ENCODE measurements at regions not wholly inside any gene's neighbourhood (a gene's known extent, or its start where the extent isn't known, plus 50 kb on each side); places are given as distances from the start of the nearest gene placed in this dataset.
A peak's percentile ranks its signal among the peaks of the same experiment; 100 is the strongest.

DNA sequence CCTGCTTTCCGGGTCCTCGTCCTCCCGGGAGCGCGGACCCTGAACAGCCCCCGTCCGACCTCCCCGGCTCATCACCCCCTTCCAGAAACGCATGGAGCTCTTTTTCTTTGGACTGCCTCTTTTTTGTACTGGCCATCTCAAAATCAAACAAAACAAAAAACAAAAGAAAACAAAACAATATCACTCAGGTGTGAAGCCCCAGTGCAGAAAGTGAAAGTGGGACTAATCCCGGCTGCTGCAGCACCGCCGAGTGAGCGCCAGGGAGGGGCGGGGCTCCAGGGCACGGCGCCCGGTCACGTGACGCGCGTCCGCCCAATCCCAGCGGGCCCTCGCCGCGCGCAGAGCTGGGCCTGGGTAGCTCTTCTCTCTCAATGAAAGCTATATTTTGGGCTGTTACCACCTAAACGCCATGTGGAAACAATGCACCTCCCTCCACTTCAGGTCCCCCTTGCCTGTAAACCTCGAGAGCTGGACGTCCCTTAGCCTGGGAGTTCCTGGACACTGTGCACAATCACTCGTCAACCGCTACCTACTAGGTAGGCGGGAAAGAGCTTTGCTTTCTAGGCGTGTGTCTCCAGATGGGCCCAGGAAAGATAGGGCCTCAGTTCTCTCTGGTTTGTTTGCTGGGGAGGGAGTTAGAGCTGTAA is 93.7 kb upstream of the PRDM1 start:
- POLR2A ChIA-PET = no interaction called here
- peak; percentile 39 for DNase-seq (ENCODE audit: low spot score)
- Histone ChIP-seq H3K4me1 (ENCODE audit: insufficient read depth, low read length) (peaks cover 15% of the 10 kb centered on the region), H3K9ac (ENCODE audit: insufficient read depth, low read depth, low read length) (peak overlapping the region; percentile 39; the same call in 1 of the 2 replicates), H3K9me3 (ENCODE audit: low read length) (no peaks in the 10 kb centered on the region), H3K36me3 (replicated peaks in 1 of 2; ENCODE audit: control insufficient read depth in 1 of 2, insufficient read depth in 2 of 2, low read length in 2 of 2) (no peaks in the 10 kb centered on the region), H2AFZ (ENCODE audit: low read length) (peak overlapping the region; percentile 99), H3K4me3 (replicated peaks in 1 of 3; ENCODE audit: insufficient read depth in 1 of 3, low read depth in 2 of 3, low read length in 3 of 3) (peak overlapping the region; percentile 61 to 71 (median 69)), H4K20me1 (ENCODE audit: insufficient read depth, low read length) (no peaks in the 10 kb centered on the region), H3K79me2 (ENCODE audit: insufficient read depth, low read length) (no peaks in the 10 kb centered on the region), H3K27me3 (ENCODE audit: control insufficient read depth in 1 of 2, insufficient read depth in 2 of 2, low read length in 2 of 2) (peaks cover 0 to 4% of the 10 kb centered on the region in 2 experiments; a peak in 3 of 5 replicates), H3K27ac (ENCODE audit: extremely low read length, insufficient read depth, low read length) (no peak overlapping the region), H3K4me2 (ENCODE audit: low read depth, low read length) (peak overlapping the region; percentile 93)
- FAIRE-seq = no peak
- peak; percentile 98 for ATAC-seq
- BruUV-seq (replicated peaks) = no TSS peak
- CTCF ChIA-PET (ENCODE audit: low intra/inter-chr PET ratio, low total read pairs) = no interaction called here
- intact Hi-C loops (cut with micrococcal nuclease; ENCODE audit: unreplicated experiment) (loop anchor here (10.0 kb wide), 1 partner anchor 312 kb away; no protein-coding TSS in a partner anchor), in situ Hi-C loops (cut with HindIII; ENCODE audit: extremely low pct_ligation_motif_present, low pct_unique_long_range_greater_than_20kb) (no loop called here)
- 2% methylated on average over 32 of the region's 34 CpGs for WGBS (ENCODE audit: low lambda C conversion rate)
- TF ChIP-seq PRPF4 (IDR thresholded peaks at IDR 0.05; ENCODE audit: low read depth, low read length, poor library complexity, severe bottlenecking) (no peak), SRF (IDR thresholded peaks at IDR 0.05; ENCODE audit: low read depth, low read length) (no peak), JARID2 (CRISPR knock-in tag; IDR thresholded peaks at IDR 0.05; ENCODE audit: insufficient replicate concordance) (no peak), ZFX (CRISPR knock-in tag; IDR thresholded peaks at IDR 0.05; ENCODE audit: low read depth) (peak; percentile 53), KDM5B (CRISPR knock-in tag; IDR thresholded peaks at IDR 0.05; ENCODE audit: borderline replicate concordance) (no peak), ZKSCAN1 (IDR thresholded peaks at IDR 0.05; ENCODE audit: low read length) (no peak), ZFY (CRISPR knock-in tag; IDR thresholded peaks at IDR 0.05) (no peak), SNRNP70 (IDR thresholded peaks at IDR 0.05; ENCODE audit: low read depth, low read length) (no peak), ZNF556 (CRISPR knock-in tag; IDR thresholded peaks at IDR 0.05; ENCODE audit: borderline replicate concordance) (no peak), ZNF83 (CRISPR knock-in tag; IDR thresholded peaks at IDR 0.05; ENCODE audit: borderline replicate concordance) (no peak), RFX1 (IDR thresholded peaks at IDR 0.05) (no peak), TCF7L2 (IDR thresholded peaks at IDR 0.05; ENCODE audit: low read depth, low read length) (no peak), ZNF10 (CRISPR knock-in tag; IDR thresholded peaks at IDR 0.05; ENCODE audit: borderline replicate concordance, low read depth) (no peak), ZNF724P (CRISPR knock-in tag; IDR thresholded peaks at IDR 0.05; ENCODE audit: borderline replicate concordance) (no peak), PLRG1 (conservative IDR thresholded peaks at IDR 0.05) (no peak), MED1 (CRISPR knock-in tag; IDR thresholded peaks at IDR 0.05) (no peak)
- TF ChIP-seq, protein P1, sequence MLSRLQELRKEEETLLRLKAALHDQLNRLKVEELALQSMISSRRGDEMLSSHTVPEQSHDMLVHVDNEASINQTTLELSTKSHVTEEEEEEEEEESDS (CRISPR knock-in tag; IDR thresholded peaks at IDR 0.05; ENCODE audit: borderline replicate concordance) = no peak
- TF ChIP-seq, protein P2, sequence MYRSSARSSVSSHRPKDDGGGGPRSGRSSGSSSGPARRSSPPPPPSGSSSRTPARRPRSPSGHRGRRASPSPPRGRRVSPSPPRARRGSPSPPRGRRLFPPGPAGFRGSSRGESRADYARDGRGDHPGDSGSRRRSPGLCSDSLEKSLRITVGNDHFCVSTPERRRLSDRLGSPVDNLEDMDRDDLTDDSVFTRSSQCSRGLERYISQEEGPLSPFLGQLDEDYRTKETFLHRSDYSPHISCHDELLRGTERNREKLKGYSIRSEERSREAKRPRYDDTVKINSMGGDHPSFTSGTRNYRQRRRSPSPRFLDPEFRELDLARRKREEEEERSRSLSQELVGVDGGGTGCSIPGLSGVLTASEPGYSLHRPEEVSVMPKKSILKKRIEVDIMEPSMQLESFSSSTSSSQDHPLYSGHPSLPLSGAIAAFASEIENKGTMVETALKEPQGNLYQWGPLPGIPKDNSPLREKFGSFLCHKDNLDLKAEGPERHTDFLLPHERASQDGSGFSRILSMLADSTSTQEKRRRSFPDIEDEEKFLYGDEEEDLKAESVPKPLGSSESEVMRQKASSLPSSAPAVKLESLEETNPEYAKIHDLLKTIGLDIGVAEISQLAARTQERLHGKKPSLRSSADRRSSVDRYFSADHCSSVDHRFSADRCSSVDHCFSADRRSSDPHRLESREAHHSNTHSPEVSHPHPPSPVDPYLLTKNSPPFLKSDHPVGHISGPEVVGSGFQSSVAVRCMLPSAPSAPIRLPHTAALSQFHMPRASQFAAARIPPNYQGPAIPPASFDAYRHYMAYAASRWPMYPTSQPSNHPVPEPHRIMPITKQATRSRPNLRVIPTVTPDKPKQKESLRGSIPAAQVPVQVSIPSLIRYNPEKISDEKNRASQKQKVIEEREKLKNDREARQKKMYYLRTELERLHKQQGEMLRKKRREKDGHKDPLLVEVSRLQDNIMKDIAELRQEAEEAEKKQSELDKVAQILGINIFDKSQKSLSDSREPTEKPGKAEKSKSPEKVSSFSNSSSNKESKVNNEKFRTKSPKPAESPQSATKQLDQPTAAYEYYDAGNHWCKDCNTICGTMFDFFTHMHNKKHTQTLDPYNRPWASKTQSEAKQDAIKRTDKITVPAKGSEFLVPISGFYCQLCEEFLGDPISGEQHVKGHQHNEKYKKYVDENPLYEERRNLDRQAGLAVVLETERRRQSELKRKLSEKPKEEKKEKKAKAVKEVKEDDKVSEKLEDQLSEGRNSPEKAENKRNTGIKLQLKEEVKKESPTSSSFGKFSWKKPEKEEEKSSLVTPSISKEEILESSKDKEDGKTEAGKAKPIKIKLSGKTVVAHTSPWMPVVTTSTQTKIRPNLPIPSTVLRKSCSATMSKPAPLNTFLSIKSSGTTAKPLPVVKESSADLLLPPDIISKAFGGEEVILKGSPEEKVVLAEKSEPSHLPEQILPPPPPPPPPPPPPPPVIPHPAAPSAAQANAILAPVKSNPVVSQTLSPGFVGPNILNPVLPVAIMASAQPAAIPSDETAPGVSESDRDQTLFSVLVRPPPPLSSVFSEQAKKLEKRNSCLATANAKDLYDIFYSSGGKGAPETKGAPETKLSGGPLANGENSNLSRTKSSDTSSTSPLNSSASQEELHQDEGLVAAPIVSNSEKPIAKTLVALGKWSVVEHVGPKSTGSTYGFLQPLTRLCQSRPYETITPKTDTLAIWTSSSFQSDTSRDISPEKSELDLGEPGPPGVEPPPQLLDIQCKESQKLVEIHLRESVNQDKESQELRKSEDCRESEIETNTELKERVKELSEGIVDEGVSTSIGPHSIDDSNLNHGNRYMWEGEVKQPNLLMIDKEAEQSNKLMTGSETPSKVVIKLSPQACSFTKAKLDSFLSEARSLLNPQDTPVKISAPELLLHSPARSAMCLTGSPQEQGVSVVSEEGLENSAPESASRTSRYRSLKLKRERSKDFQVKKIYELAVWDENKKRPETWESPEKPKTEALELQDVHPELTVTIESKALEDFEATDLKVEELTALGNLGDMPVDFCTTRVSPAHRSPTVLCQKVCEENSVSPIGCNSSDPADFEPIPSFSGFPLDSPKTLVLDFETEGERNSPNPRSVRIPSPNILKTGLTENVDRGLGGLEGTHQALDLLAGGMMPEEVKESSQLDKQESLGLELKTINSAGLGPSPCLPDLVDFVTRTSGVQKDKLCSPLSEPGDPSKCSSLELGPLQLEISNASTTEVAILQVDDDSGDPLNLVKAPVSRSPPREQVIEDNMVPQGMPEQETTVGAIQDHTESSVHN (CRISPR knock-in tag; IDR thresholded peaks at IDR 0.05) = no peak
